IMR-90 (cell line): ENCODE measurements at regions not wholly inside any gene's neighbourhood (a gene's known extent, or its start where the extent isn't known, plus 50 kb on each side); places are given as distances from the start of the nearest gene placed in this dataset.

ENCODE experiments used
- ATAC-seq: fragments of 200-7000 bp; cut with Tn5 transposase; 2 replicates; pipeline ENCODE4 v1.9.1; 2020; ENCODE audit warnings: low read depth, mild to moderate bottlenecking, moderate library complexity
- BruUV-seq: library from RNA; stranded (reverse); fragments of 400-500 nt; replicated peaks from 2 replicates; lab custom pipeline; 2021; lab: Mats Ljungman, UMichigan
- CTCF ChIA-PET: fragments of 300-600 bp; formaldehyde crosslinking; extraction: SDS; loops from one replicate; lab custom pipeline; 2021; ENCODE audit warnings: antibody characterized with exemption; lab: Yijun Ruan, JAX
- POLR2A ChIA-PET: fragments of 300-600 bp; sonication (Branson Sonifier 250); formaldehyde crosslinking; loops from one replicate; lab custom pipeline; 2022; ENCODE audit warnings: antibody characterized with exemption; ENCODE audit not compliant: unreplicated experiment; lab: Charles Lee
- DNase-seq: peaks from one replicate; pipeline ENCODE4 v3.0.0; 2013
- H2AFZ ChIP-seq: replicated peaks from 2 replicates; pipeline ENCODE3; 2013; ENCODE audit warnings: low read length, mild to moderate bottlenecking; ENCODE audit not compliant: poor library complexity
- H2AK5ac ChIP-seq: 2 replicates; pipeline ENCODE4 v1.6.1; 2013; ENCODE audit warnings: low read depth, low read length, inconsistent platforms
- H2AK9ac ChIP-seq: replicated peaks from 2 replicates; pipeline ENCODE3; 2013; ENCODE audit warnings: mild to moderate bottlenecking, low read depth, low read length, moderate library complexity; ENCODE audit not compliant: poor library complexity
- H2BK120ac ChIP-seq: 2 replicates; pipeline ENCODE4 v1.6.1; 2013; ENCODE audit warnings: low read depth, low read length, inconsistent platforms
- H2BK15ac ChIP-seq: 3 replicates; pipeline ENCODE4 v1.6.1; 2013; ENCODE audit warnings: low read depth, low read length, inconsistent platforms
- H2BK20ac ChIP-seq: 2 replicates; pipeline ENCODE4 v1.6.1; 2013; ENCODE audit warnings: low read depth, mild to moderate bottlenecking, inconsistent platforms, low read length, moderate library complexity
- H2BK5ac ChIP-seq: 2 replicates; pipeline ENCODE4 v1.6.1; 2013; ENCODE audit warnings: mild to moderate bottlenecking, low read depth, low read length, inconsistent platforms; ENCODE audit not compliant: poor library complexity, severe bottlenecking
- H3K14ac ChIP-seq: replicated peaks from 2 replicates; pipeline ENCODE4 v1.6.1; 2013; ENCODE audit warnings: low read depth, low read length, inconsistent platforms
- H3K18ac ChIP-seq: 2 replicates; pipeline ENCODE4 v1.6.1; 2013; ENCODE audit warnings: low read depth, low read length, control low read depth
- H3K23ac ChIP-seq: 2 replicates; pipeline ENCODE4 v1.6.1; 2013; ENCODE audit warnings: low read depth, low read length, inconsistent platforms
- H3K27ac ChIP-seq: 2 replicates; pipeline ENCODE4 v1.5.1; 2013; ENCODE audit warnings: mild to moderate bottlenecking, control low read depth, low read length; ENCODE audit not compliant: insufficient read depth
- H3K27me3 ChIP-seq: 2 replicates; pipeline ENCODE4 v1.6.1; 2013; ENCODE audit warnings: low read length; ENCODE audit not compliant: control insufficient read depth, insufficient read depth
- H3K36me3 ChIP-seq: 2 replicates; pipeline ENCODE4 v1.6.1; 2013; ENCODE audit warnings: low read length, mixed read lengths; ENCODE audit not compliant: control insufficient read depth, insufficient read depth
- H3K4ac ChIP-seq: 2 replicates; pipeline ENCODE4 v1.6.1; 2013; ENCODE audit warnings: low read depth, low read length, inconsistent platforms
- H3K4me1 ChIP-seq: 2 replicates; pipeline ENCODE4 v1.6.1; 2013; ENCODE audit warnings: low read length, mixed read lengths; ENCODE audit not compliant: control insufficient read depth, insufficient read depth
- H3K4me2 ChIP-seq: 2 replicates; pipeline ENCODE4 v1.6.1; 2013; ENCODE audit warnings: low read depth, mild to moderate bottlenecking, control low read depth, low read length, moderate library complexity
- H3K4me3 ChIP-seq: 2 replicates; pipeline ENCODE4 v1.5.1; 2013; ENCODE audit warnings: low read depth, mild to moderate bottlenecking, control low read depth, low read length, moderate library complexity; ENCODE audit not compliant: insufficient read depth
- H3K56ac ChIP-seq: 2 replicates; pipeline ENCODE4 v1.6.1; 2013; ENCODE audit warnings: low read length, inconsistent platforms; ENCODE audit not compliant: insufficient read depth; ENCODE audit errors: extremely low read depth
- H3K79me1 ChIP-seq, 2 experiments: 2 replicates each; pipeline ENCODE4 v1.6.1; 2013; ENCODE audit warnings: low read length in 2 of 2, inconsistent platforms in 1 of 2, low read depth in 1 of 2
- H3K9ac ChIP-seq: 2 replicates; pipeline ENCODE4 v1.6.1; 2013; ENCODE audit warnings: low read depth, low read length, control low read depth
- H3K9me1 ChIP-seq: 2 replicates; pipeline ENCODE4 v1.6.1; 2013; ENCODE audit warnings: low read length, inconsistent platforms; ENCODE audit not compliant: insufficient read depth
- H3K9me3 ChIP-seq: 2 replicates; pipeline ENCODE4 v1.6.1; 2013; ENCODE audit warnings: low read length; ENCODE audit not compliant: control insufficient read depth, insufficient read depth
- H4K20me1 ChIP-seq: 2 replicates; pipeline ENCODE4 v1.6.1; 2013; ENCODE audit warnings: low read length, inconsistent platforms; ENCODE audit not compliant: insufficient read depth
- H4K5ac ChIP-seq: 2 replicates; pipeline ENCODE4 v1.6.1; 2013; ENCODE audit warnings: mild to moderate bottlenecking, low read depth, low read length, control low read depth
- H4K8ac ChIP-seq, 2 experiments: 2 replicates each; pipeline ENCODE4 v1.6.1; 2013; ENCODE audit warnings: low read depth in 2 of 2, low read length in 2 of 2, control low read depth in 1 of 2, inconsistent platforms in 1 of 2
- H4K91ac ChIP-seq: 2 replicates; pipeline ENCODE4 v1.6.1; 2013; ENCODE audit warnings: low read depth, low read length, inconsistent platforms; ENCODE audit not compliant: insufficient read depth
- BHLHE40 ChIP-seq: fragments of 150-350 bp; IDR thresholded peaks from 2 replicates; pipeline ENCODE4 v1.6.1; 2016; ENCODE audit warnings: mild to moderate bottlenecking, low read depth, low read length
- CEBPB ChIP-seq: IDR thresholded peaks from 2 replicates; pipeline ENCODE4 v1.6.1; 2012; ENCODE audit warnings: low read depth, low read length, improper control_type of control experiment
- CHD1 ChIP-seq: IDR thresholded peaks from 2 replicates; pipeline ENCODE4 v1.6.1; 2012; ENCODE audit warnings: low read depth, low read length, improper control_type of control experiment
- CTCF ChIP-seq: conservative IDR thresholded peaks from 2 replicates; pipeline ENCODE4 v1.5.1; 2012; ENCODE audit warnings: mild to moderate bottlenecking, low read depth, low read length, improper control_type of control experiment
- ELK1 ChIP-seq: fragments of 150-350 bp; IDR thresholded peaks from 2 replicates; pipeline ENCODE4 v1.6.1; 2016; ENCODE audit warnings: low read depth, mild to moderate bottlenecking, low read length, moderate library complexity, borderline replicate concordance
- FOS ChIP-seq: fragments of 150-350 bp; IDR thresholded peaks from 2 replicates; pipeline ENCODE4 v1.6.1; 2016; ENCODE audit warnings: low read depth, low read length
- MAFK ChIP-seq: IDR thresholded peaks from 2 replicates; pipeline ENCODE4 v1.6.1; 2012; ENCODE audit warnings: low read depth, low read length, improper control_type of control experiment
- MAZ ChIP-seq: IDR thresholded peaks from 2 replicates; pipeline ENCODE4 v1.6.1; 2012; ENCODE audit warnings: low read depth, mild to moderate bottlenecking, low read length, improper control_type of control experiment, moderate library complexity, borderline replicate concordance
- MXI1 ChIP-seq: IDR thresholded peaks from 2 replicates; pipeline ENCODE4 v1.6.1; 2012; ENCODE audit warnings: low read depth, mild to moderate bottlenecking, low read length, moderate library complexity, borderline replicate concordance
- NFE2L2 ChIP-seq: fragments of 150-350 bp; IDR thresholded peaks from 2 replicates; pipeline ENCODE4 v1.6.1; 2016; ENCODE audit warnings: low read depth, mild to moderate bottlenecking, low read length
- POLR2A ChIP-seq: IDR thresholded peaks from 2 replicates; pipeline ENCODE4 v1.6.1; 2012; ENCODE audit warnings: mild to moderate bottlenecking, low read depth, low read length
- RAD21 ChIP-seq: IDR thresholded peaks from 2 replicates; pipeline ENCODE4 v1.6.1; 2012; ENCODE audit warnings: low read length, improper control_type of control experiment
- RCOR1 ChIP-seq: IDR thresholded peaks from 2 replicates; pipeline ENCODE4 v1.6.1; 2012; ENCODE audit warnings: mild to moderate bottlenecking, low read length, improper control_type of control experiment; ENCODE audit not compliant: insufficient replicate concordance
- RFX5 ChIP-seq: IDR thresholded peaks from 2 replicates; pipeline ENCODE4 v1.8.0; 2012; ENCODE audit warnings: low read depth, mild to moderate bottlenecking, low read length, moderate library complexity
- SMC3 ChIP-seq: fragments of 150-350 bp; IDR thresholded peaks from 2 replicates; pipeline ENCODE4 v1.6.1; 2016; ENCODE audit warnings: low read depth, mild to moderate bottlenecking, antibody characterized with exemption, low read length, moderate library complexity
- USF2 ChIP-seq: fragments of 150-350 bp; IDR thresholded peaks from 2 replicates; pipeline ENCODE4 v1.6.1; 2017; ENCODE audit warnings: mild to moderate bottlenecking, antibody characterized with exemption, low read length, low read depth
- WGBS, 2 experiments: methylation state at CpG; one replicate each; pipeline versions ENCODE4 v1.1.5 to v1.1.7; 2013; ENCODE audit warnings: missing lambda C conversion rate in 2 of 2; ENCODE audit not compliant: insufficient read length in 1 of 2; ENCODE audit errors: extremely low coverage in 2 of 2; 5-methylcytosine and 5-hydroxymethylcytosine counted together
- dilution Hi-C: fragments of 300-500 bp; cut with HindIII; formaldehyde crosslinking; loops from one replicate; pipeline ENCODE4 v1.14.3; 2018; ENCODE audit warnings: low sequenced_read_pairs; ENCODE audit not compliant: unreplicated experiment
- in situ Hi-C: fragments of 300-500 bp; cut with MboI; formaldehyde crosslinking; loops from 3 replicates; pipeline ENCODE4 v1.14.3; 2019; ENCODE audit warnings: low sequenced_read_pairs, inconsistent platforms, mixed read lengths
- intact Hi-C: fragments of 100-400 bp; cut with micrococcal nuclease; formaldehyde crosslinking; loops from 2 replicates; pipeline ENCODE4 v1.10.0; 2022

- Histone ChIP-seq H2BK20ac (no peak overlapping the region), H3K27me3 (no peaks in the 10 kb centered on the region), H3K14ac (no peak overlapping the region), H3K9ac (no peak overlapping the region), H3K9me1 (no peaks in the 10 kb centered on the region), H4K5ac (no peak overlapping the region), H2AK9ac (no peak overlapping the region), H3K23ac (no peak overlapping the region), H2BK120ac (no peak overlapping the region), H3K4ac (no peak overlapping the region), H4K91ac (no peak overlapping the region), H3K9me3 (no peaks in the 10 kb centered on the region), H3K56ac (no peak overlapping the region), H3K36me3 (no peaks in the 10 kb centered on the region), H3K4me1 (no peaks in the 10 kb centered on the region), H2BK5ac (no peak overlapping the region), H4K8ac (no peak overlapping the region), H2AFZ (no peak overlapping the region), H2BK15ac (no peak overlapping the region), H3K4me3 (no peak overlapping the region), H3K27ac (no peak overlapping the region), H3K4me2 (no peak overlapping the region), H4K20me1 (no peaks in the 10 kb centered on the region), H3K18ac (no peak overlapping the region), H3K79me1 (no peaks in the 10 kb centered on the region), H2AK5ac (no peak overlapping the region)
- DNase-seq (no peak), ATAC-seq (no peak)
- no CpG with 5 or more reads among the region's 2 CpGs for WGBS, 2 experiments
- ChIA-PET CTCF (no interaction called here), POLR2A (no interaction called here)
- in situ Hi-C loops (no loop called here), intact Hi-C loops (no loop called here), dilution Hi-C loops (no loop called here)
- no TSS peak for BruUV-seq
- TF ChIP-seq RFX5 (no peak), MAZ (no peak), SMC3 (no peak), POLR2A (no peak), CHD1 (no peak), BHLHE40 (no peak), RCOR1 (no peak), CEBPB (no peak), MXI1 (no peak), CTCF (no peak), FOS (no peak), MAFK (no peak), RAD21 (no peak), USF2 (no peak), NFE2L2 (no peak), ELK1 (no peak)
These were observed 363.2 kb downstream of the REEP3 start for GRCh38 chr10:63884426-63884825.
